ENCODE measurements at regions not wholly inside any gene's neighbourhood (a gene's known extent, or its start where the extent isn't known, plus 50 kb on each side); places are given as distances from the start of the nearest gene placed in this dataset.

DNA sequence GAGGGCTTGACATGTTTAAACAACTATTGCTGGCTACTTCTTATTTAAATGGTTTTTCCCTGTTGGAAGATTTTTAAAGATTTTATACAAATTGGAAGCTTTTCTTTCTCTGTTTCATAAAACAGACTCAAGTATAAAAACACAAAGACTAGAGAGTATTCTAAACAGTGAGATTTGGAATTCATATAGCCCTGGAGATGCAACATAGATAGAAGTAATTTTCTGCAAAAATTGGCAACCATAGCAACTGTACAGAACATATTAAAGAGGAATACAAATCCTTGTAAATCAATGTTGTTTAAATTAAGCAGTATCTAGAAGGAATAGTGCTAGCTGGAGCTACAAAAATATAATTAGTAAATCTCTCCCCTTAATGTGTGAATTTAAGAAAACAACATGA is 2612.9 kb upstream of the PCDH20 start:
- H3K4me1 Mint-ChIP-seq: no peaks in the 10 kb centered on the region
- no peaks in the 10 kb centered on the region for H3K36me3 Mint-ChIP-seq

DNA sequence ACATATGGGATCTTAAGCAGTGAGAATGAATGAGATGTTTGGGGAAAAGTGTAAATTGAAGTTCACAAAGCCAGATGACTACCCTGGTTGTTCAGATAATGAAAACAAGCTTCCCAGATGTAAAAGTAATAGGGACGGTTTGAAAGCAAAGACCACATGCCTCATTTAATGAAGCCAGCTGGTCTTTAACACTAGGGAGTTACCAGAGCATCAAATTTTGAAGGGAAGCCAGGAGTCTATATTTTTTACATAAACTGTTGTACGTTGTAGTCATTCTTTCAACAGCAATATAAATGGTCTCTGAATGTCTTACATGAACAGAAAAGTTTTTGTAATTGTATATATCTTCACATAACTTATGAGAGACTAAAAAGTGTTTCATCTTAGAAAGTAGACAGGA is 2604.5 kb upstream of the PCDH20 start:
- ATAC-seq (replicated peaks) (no peak), DNase-seq (no peak)
- H3K4me3 Mint-ChIP-seq: no peak overlapping the region
- no peaks in the 10 kb centered on the region for H3K4me1 Mint-ChIP-seq
- no peak overlapping the region for H3K27ac Mint-ChIP-seq
- no peaks in the 10 kb centered on the region for H3K36me3 Mint-ChIP-seq
- H3K9me3 Mint-ChIP-seq: no peaks in the 10 kb centered on the region
- no peaks in the 10 kb centered on the region for H3K27me3 Mint-ChIP-seq

More for the DNA sequence above, 2612.9 kb upstream of the PCDH20 start:
- H3K27me3 Mint-ChIP-seq: no peaks in the 10 kb centered on the region
- ATAC-seq (replicated peaks) (no peak), DNase-seq (no peak)
- no peak overlapping the region for H3K27ac Mint-ChIP-seq
- no peak overlapping the region for H3K4me3 Mint-ChIP-seq
- H3K9me3 Mint-ChIP-seq: peaks cover 0 to 1% of the 10 kb centered on the region in 2 donors

DNA sequence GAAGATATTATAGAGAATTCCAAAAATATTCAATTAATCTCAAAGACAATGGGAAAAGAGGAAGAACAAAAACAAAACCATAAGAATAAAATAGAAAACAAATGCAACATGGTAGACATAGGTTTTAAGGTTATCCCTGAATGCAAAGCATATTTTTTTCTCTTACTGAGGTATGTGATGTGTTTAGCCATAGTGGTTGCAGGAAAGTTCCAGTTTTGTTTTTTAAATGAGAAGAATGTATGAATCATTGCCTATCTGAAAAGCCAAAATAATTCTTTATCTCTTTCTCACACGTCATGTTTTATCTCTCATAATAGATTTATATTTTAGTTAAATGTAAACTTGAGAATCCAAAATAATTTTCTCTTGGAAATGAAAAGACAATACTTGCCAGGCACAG is 2591.7 kb upstream of the PCDH20 start:
- DNase-seq: no peak
- Mint-ChIP-seq H3K27me3 (no peaks in the 10 kb centered on the region), H3K9me3 (peaks cover 0 to 1% of the 10 kb centered on the region in 2 donors), H3K36me3 (no peaks in the 10 kb centered on the region), H3K27ac (no peak overlapping the region), H3K4me3 (no peak overlapping the region), H3K4me1 (no peaks in the 10 kb centered on the region)
- no peak for ATAC-seq (replicated peaks)

DNA sequence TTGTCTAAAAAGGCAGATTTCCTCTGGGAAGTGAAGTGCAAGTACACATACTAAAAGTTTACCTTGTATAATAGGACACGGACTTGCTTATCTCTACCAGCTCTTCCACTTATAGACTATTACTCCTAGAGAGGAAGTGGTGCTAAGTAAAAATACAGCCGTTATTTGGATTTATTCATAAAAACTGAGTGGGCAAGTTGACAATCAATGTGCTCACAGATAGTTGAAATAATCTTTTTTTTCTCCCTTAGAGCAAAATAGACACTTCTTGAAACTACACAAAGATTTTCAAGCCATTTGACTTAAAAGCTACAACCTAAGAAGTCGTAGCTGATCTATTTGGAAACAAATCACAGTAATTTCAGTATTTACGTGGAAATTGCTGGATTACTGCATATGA is 2584.7 kb upstream of the PCDH20 start:
- Mint-ChIP-seq H3K4me3 (no peak overlapping the region), H3K27me3 (no peaks in the 10 kb centered on the region), H3K27ac (no peak overlapping the region), H3K36me3 (no peaks in the 10 kb centered on the region), H3K4me1 (no peaks in the 10 kb centered on the region), H3K9me3 (peaks cover 0 to 3% of the 10 kb centered on the region in 2 donors)
- ATAC-seq (replicated peaks): no peak
- no peak for DNase-seq

DNA sequence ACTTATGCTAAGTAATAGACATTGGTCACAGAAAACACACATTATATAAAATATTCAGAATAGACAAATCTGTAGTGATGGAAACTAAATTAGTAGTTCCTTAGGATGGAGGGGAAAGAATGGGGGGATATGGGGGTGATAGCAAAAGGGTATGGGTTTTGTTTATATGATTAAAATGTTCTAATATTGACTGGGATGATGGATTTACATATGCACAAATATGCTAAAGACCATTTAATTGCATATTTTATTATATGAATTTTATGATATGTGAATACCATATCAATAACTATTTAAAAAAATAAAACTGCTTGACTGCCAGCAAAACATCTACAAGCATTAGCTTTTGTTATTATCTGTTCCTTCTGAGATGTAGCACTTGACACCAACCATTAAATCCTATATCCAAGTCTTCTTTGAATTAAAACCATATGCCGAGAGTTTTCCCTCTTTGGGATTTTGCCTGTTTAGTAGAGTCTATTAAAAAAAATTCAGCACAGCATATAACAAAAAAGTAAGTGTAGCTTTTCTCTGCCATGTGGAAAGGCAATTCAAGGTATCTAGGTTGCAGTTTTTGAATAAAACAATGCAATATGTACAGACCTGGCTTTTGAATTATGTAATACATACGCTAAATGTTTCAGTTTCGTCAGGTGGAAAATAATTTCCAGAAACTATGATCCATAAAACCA is 2584.1 kb upstream of the PCDH20 start:
- Mint-ChIP-seq H3K9me3 (peaks cover 0 to 1% of the 10 kb centered on the region in 2 donors), H3K4me3 (no peak overlapping the region), H3K4me1 (no peaks in the 10 kb centered on the region), H3K27me3 (no peaks in the 10 kb centered on the region), H3K27ac (no peak overlapping the region), H3K36me3 (no peaks in the 10 kb centered on the region)
- ATAC-seq (replicated peaks): no peak
- DNase-seq: no peak

DNA sequence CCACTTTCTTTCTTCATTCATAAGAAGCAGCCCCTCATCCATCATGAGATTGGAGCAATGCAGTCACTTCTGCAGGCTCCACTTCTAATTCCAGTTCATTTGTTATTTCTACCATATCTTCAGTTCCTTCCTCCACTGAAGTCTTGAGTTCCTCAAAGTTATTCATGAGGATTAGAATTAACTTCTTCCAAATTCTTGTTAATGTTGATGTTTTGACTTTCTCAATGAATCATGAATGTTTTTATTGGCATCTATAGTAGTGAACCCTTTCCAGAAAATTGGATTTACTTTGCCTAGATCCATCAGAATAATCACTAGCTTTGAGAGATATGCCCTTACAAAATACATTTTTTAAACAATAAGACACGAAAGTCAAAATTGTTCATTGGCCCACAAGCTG is 2567.7 kb upstream of the PCDH20 start:
- Mint-ChIP-seq H3K9me3 (no peaks in the 10 kb centered on the region), H3K27me3 (no peaks in the 10 kb centered on the region), H3K4me3 (no peak overlapping the region), H3K36me3 (no peaks in the 10 kb centered on the region), H3K27ac (no peak overlapping the region), H3K4me1 (no peaks in the 10 kb centered on the region)
- ATAC-seq (replicated peaks) (no peak), DNase-seq (no peak)

DNA sequence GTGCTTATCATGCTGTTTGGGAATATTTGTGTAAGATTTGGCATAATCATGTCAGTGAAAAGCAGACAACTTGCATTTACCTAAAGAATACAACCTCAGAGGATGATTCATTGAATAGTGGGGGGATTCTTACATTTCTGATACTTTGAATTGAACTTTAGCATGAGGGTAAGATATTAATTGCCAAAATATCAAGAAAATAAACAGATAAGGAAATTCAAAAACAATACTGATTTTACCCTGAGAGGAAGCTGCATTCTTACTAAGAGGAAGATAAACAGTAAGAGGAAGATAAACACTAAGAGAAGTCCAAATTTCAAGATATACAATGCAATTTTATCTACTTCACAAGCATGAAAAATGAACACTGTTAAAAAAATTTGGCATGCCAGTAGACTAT is 2564.3 kb upstream of the PCDH20 start:
- Mint-ChIP-seq H3K27ac (no peak overlapping the region), H3K4me3 (no peak overlapping the region), H3K9me3 (no peaks in the 10 kb centered on the region), H3K4me1 (no peaks in the 10 kb centered on the region), H3K36me3 (no peaks in the 10 kb centered on the region), H3K27me3 (no peaks in the 10 kb centered on the region)
- DNase-seq (no peak), ATAC-seq (replicated peaks) (no peak)

DNA sequence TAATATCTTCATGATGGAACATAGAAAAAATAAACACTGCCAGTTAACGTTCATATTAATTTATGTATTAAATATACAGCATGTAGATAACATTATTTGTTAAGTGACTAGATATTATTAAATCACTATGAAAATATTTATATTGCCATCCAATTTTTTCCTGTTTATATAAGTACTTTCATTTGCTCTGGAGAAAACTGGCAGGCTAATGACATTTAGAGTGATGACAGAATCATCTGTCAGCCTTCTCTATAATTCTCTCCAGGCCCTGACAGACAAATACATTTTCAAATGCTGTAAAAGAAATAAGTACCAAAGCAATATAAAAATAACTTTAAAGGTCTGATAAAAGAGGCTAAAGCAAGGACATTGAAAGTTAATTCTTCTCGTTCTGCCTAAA is 2556.7 kb upstream of the PCDH20 start:
- Mint-ChIP-seq H3K4me3 (no peak overlapping the region), H3K4me1 (no peaks in the 10 kb centered on the region), H3K9me3 (peaks cover 0 to 9% of the 10 kb centered on the region in 2 donors), H3K36me3 (no peaks in the 10 kb centered on the region), H3K27me3 (no peaks in the 10 kb centered on the region), H3K27ac (no peak overlapping the region)
- ATAC-seq (replicated peaks) (no peak), DNase-seq (no peak)

DNA sequence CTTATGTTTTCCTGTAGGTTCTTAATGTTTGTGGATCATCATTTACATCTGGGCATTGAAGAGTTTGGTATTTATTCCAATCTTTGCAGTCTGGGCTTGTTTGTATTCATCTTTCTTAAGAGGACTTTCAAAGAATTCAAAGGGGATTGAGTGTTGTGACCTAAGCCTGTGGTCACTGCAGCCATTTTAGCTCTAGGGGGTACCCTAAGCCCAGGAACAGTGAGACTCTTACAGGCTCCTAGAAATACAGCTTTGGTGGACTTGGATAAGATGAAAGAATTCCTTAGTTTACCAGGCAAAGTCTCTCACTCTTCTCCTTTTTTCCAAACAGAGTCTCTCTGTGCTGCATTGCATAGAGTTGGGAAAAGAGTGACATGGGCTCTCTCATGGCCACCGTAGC is 2539.0 kb upstream of the PCDH20 start:
- H3K27me3 Mint-ChIP-seq: no peaks in the 10 kb centered on the region
- H3K27ac Mint-ChIP-seq: no peak overlapping the region
- no peak overlapping the region for H3K4me3 Mint-ChIP-seq
- H3K9me3 Mint-ChIP-seq: peaks cover 5 to 8% of the 10 kb centered on the region in 2 donors
- no peak for ATAC-seq (replicated peaks)
- H3K36me3 Mint-ChIP-seq: no peaks in the 10 kb centered on the region
- H3K4me1 Mint-ChIP-seq: no peaks in the 10 kb centered on the region
- no peak for DNase-seq

DNA sequence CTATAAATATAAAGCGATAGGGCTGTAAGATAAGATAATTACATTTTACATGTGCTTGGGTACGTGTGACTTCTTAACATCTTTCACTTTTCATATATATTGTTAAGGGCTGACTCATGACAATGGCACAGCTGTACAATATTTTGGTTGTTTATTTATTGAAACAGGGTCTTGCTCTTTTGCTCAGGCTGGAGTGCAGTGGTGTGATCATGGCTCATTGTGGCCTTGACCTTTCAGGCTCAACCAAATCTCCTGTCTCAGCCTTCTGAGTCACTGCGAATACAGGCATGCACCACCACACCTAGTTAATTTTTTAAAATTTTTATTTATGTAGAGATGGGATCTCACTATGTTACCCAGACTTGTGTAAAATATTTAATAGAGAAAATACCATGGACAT is 2532.4 kb upstream of the PCDH20 start:
- DNase-seq (no peak), ATAC-seq (replicated peaks) (no peak)
- Mint-ChIP-seq H3K27ac (no peak overlapping the region), H3K9me3 (peaks cover 0 to 2% of the 10 kb centered on the region in 2 donors), H3K27me3 (no peaks in the 10 kb centered on the region), H3K4me3 (no peak overlapping the region), H3K4me1 (no peaks in the 10 kb centered on the region), H3K36me3 (no peaks in the 10 kb centered on the region)

DNA sequence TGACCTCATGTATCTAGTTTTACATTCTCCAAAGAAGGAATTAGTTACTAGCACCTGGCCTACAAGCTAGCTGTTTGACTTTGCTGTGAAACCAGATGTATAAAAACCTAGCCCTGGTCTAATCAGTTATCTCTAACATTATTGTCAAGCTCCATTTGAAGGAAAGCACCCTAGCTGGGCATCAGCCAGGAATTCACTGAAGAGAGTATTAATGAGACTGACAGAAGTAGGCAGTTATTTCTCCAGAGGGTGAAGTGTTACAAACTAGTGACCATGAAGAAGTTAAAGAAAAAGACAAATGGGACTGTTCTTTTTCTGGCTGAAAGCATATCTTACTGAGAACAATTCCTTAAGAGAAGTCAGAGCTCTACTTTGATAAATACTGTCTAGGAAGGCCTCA is 2529.3 kb upstream of the PCDH20 start:
- no peaks in the 10 kb centered on the region for H3K27me3 Mint-ChIP-seq
- H3K9me3 Mint-ChIP-seq: no peaks in the 10 kb centered on the region
- H3K4me3 Mint-ChIP-seq: no peak overlapping the region
- ATAC-seq (replicated peaks) (no peak), DNase-seq (no peak)
- no peak overlapping the region for H3K27ac Mint-ChIP-seq
- H3K36me3 Mint-ChIP-seq: no peaks in the 10 kb centered on the region
- no peaks in the 10 kb centered on the region for H3K4me1 Mint-ChIP-seq

DNA sequence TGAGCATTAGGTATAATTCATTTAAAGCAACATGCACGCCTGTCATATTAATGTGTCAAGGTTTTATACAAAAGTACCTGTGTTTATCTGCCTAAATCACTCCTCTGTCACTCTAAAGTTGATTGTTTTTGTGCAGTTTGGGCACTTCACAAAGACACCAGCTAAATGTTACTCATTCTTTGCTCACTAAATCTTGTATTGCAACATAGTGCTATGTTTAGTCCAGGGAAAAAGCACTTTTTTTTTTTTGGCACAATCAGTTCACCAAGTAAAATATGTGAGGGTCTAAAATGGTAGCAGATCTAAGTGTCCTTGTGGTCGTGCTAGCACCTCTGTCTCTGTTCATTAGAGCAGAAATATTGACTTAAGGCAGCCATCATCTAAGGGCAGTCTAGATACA is 2526.7 kb upstream of the PCDH20 start:
- ATAC-seq (replicated peaks): no peak
- no peaks in the 10 kb centered on the region for H3K4me1 Mint-ChIP-seq
- H3K4me3 Mint-ChIP-seq: no peak overlapping the region
- no peak overlapping the region for H3K27ac Mint-ChIP-seq
- peaks cover 0 to 2% of the 10 kb centered on the region in 2 donors for H3K9me3 Mint-ChIP-seq
- DNase-seq: no peak
- H3K36me3 Mint-ChIP-seq: no peaks in the 10 kb centered on the region
- H3K27me3 Mint-ChIP-seq: no peaks in the 10 kb centered on the region

DNA sequence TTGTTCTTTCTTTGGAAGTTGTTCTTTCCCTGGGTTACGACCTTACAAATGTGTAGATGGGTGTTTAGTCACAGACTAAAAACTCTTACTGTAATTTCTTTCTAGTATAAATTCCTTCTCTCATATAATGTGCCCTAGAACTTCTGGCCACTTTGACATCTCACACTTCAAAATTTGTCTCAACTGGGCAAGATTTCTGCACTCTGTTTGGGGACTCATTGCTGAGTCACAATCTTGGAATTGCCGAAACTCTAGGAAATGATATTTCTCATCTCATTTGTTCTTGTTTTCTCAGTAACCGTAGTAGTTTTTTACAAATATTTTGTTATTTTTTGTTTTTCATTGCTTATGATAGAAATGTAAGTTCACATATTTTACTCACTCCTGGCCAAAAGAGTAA is 2523.2 kb upstream of the PCDH20 start:
- H3K4me3 Mint-ChIP-seq: no peak overlapping the region
- no peaks in the 10 kb centered on the region for H3K36me3 Mint-ChIP-seq
- H3K9me3 Mint-ChIP-seq: peaks cover 5 to 12% of the 10 kb centered on the region in 2 donors
- no peaks in the 10 kb centered on the region for H3K4me1 Mint-ChIP-seq
- no peaks in the 10 kb centered on the region for H3K27me3 Mint-ChIP-seq
- ATAC-seq (replicated peaks) (no peak), DNase-seq (no peak)
- no peak overlapping the region for H3K27ac Mint-ChIP-seq

DNA sequence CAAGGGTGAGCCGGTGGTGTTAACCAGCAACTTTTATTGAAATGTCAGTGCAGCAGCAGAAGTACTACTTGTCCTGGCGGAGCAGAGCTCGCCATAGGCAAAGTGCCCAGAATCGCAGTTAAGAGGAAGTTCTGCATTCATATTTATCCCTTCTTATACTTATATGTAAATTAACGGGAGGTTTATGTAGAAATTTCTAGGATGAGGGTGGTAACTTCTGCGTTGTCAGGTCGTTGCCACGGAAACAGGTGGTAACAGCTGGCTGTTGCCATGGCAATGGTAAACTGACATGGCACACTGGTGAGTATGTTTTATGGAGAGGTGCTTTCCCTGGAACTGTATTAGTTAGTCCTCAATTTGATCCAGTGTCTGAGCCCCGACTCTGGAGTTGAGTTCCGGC is 2494.9 kb upstream of the PCDH20 start:
- no peak overlapping the region for H3K27ac Mint-ChIP-seq
- no peak for ATAC-seq (replicated peaks)

DNA sequence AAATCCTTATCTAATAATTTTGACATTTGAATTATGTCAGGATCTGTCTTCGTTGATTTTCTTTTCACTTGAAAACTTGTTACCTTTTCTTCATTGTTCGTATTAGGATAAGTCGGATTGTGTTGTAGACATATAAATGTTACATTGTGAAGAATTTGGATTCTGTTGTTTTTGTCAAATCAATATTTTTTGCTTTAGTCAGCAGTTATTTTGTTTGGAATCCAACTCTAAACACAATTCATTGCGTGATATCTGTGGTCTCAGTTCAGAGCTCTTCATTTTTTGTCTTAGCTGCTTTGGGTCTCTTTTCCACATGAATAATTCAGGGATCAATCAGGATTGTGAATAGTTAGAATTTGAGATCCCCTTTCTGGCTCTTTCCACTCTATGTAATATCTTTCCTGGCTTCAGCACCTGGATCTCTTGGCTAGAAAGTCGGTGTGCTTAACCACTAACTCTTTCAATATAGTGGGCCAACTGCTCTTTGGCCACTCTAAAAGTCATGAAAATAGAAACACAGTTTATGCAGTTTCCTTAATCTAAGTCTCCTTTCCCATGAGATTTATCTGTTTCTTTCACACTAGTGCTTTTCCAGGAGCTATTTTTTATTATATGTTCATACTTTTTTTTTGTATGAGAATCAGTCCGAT is 2494.2 kb upstream of the PCDH20 start:
- no peak overlapping the region for H3K4me3 Mint-ChIP-seq
- H3K9me3 Mint-ChIP-seq: peaks cover 3% of the 10 kb centered on the region in 2 donors
- no peaks in the 10 kb centered on the region for H3K4me1 Mint-ChIP-seq
- DNase-seq (no peak), ATAC-seq (replicated peaks) (no peak)
- H3K27ac Mint-ChIP-seq: no peak overlapping the region
- no peaks in the 10 kb centered on the region for H3K36me3 Mint-ChIP-seq
- H3K27me3 Mint-ChIP-seq: no peaks in the 10 kb centered on the region

More for the DNA sequence above, 2494.9 kb upstream of the PCDH20 start:
- DNase-seq: no peak
- Mint-ChIP-seq H3K4me3 (no peak overlapping the region), H3K36me3 (no peaks in the 10 kb centered on the region), H3K27me3 (no peaks in the 10 kb centered on the region), H3K4me1 (no peaks in the 10 kb centered on the region), H3K9me3 (peaks cover 3 to 4% of the 10 kb centered on the region in 2 donors)
